ENCODE measurements at regions not wholly inside any gene's neighbourhood (a gene's known extent, or its start where the extent isn't known, plus 50 kb on each side); places are given as distances from the start of the nearest gene placed in this dataset.
"Not testable (repeated sequence)": the region's sequence is repeated elsewhere in the genome, so short reads cannot be mapped to it uniquely, and the experiment has no call there.

- TF ChIP-seq, protein P1, sequence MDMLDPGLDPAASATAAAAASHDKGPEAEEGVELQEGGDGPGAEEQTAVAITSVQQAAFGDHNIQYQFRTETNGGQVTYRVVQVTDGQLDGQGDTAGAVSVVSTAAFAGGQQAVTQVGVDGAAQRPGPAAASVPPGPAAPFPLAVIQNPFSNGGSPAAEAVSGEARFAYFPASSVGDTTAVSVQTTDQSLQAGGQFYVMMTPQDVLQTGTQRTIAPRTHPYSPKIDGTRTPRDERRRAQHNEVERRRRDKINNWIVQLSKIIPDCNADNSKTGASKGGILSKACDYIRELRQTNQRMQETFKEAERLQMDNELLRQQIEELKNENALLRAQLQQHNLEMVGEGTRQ (IDR thresholded peaks at IDR 0.05; ENCODE audit: borderline replicate concordance, low read depth, low read length) = not testable (repeated sequence)
- TF ChIP-seq CTCF (IDR thresholded peaks at IDR 0.05); GABPA (IDR thresholded peaks at IDR 0.05; ENCODE audit: low read depth): not testable (repeated sequence)
Measured at GRCh38 chr11:71781491-71781890, 51.5 kb upstream of the DEFB108B start.

All from SK-N-SH (cell line).